ENCODE measurements at regions not wholly inside any gene's neighbourhood (a gene's known extent, or its start where the extent isn't known, plus 50 kb on each side); places are given as distances from the start of the nearest gene placed in this dataset.

- DNase-seq = no peak
These were observed 603.9 kb upstream of the KCNMB2 start for GRCh38 chr3:177932346-177932745.

GRCh38 chr3:177932750-177933660 lies 603.2 kb upstream of the KCNMB2 start:
- DNase-seq = no peak

GRCh38 chr3:177934001-177934891 lies 602.0 kb upstream of the KCNMB2 start:
- DNase-seq = no peak

GRCh38 chr3:177935047-177935446 lies 601.2 kb upstream of the KCNMB2 start:
- DNase-seq = peak; percentile 69

- no peak for DNase-seq
These were observed 599.5 kb upstream of the KCNMB2 start for GRCh38 chr3:177936721-177937120.

GRCh38 chr3:177942911-177943310 lies 593.3 kb upstream of the KCNMB2 start:
- DNase-seq = no peak

- DNase-seq = no peak
These were observed 592.0 kb upstream of the KCNMB2 start for GRCh38 chr3:177944228-177944661.

- DNase-seq = no peak
These were observed 590.2 kb upstream of the KCNMB2 start for GRCh38 chr3:177946048-177946447.

- DNase-seq = no peak
These were observed 589.7 kb upstream of the KCNMB2 start for GRCh38 chr3:177946497-177946896.

GRCh38 chr3:177946936-177947335 lies 589.3 kb upstream of the KCNMB2 start:
- no peak for DNase-seq

GRCh38 chr3:177947901-177948300 lies 588.3 kb upstream of the KCNMB2 start:
- DNase-seq = no peak

- no peak for DNase-seq
These were observed 587.4 kb upstream of the KCNMB2 start for GRCh38 chr3:177948716-177949425.

- DNase-seq = no peak
These were observed 577.0 kb upstream of the KCNMB2 start for GRCh38 chr3:177959188-177959587.

- DNase-seq = no peak
These were observed 576.2 kb upstream of the KCNMB2 start for GRCh38 chr3:177960014-177960413.

GRCh38 chr3:177960722-177961121 lies 575.5 kb upstream of the KCNMB2 start:
- no peak for DNase-seq

- DNase-seq = no peak
These were observed 574.5 kb upstream of the KCNMB2 start for GRCh38 chr3:177961784-177962183.

GRCh38 chr3:177966493-177966892 lies 569.7 kb upstream of the KCNMB2 start:
- no peak for DNase-seq

- DNase-seq = no peak
These were observed 567.3 kb upstream of the KCNMB2 start for GRCh38 chr3:177968891-177969290.

- DNase-seq = no peak
These were observed 562.9 kb upstream of the KCNMB2 start for GRCh38 chr3:177973241-177973840.

GRCh38 chr3:177976241-177976640 lies 560.0 kb upstream of the KCNMB2 start:
- no peak for DNase-seq

GRCh38 chr3:177976866-177977265 lies 559.4 kb upstream of the KCNMB2 start:
- no peak for DNase-seq

GRCh38 chr3:177977381-177978158 lies 558.7 kb upstream of the KCNMB2 start:
- DNase-seq = no peak
